ENCODE measurements at regions not wholly inside any gene's neighbourhood (a gene's known extent, or its start where the extent isn't known, plus 50 kb on each side); places are given as distances from the start of the nearest gene placed in this dataset.

DNA sequence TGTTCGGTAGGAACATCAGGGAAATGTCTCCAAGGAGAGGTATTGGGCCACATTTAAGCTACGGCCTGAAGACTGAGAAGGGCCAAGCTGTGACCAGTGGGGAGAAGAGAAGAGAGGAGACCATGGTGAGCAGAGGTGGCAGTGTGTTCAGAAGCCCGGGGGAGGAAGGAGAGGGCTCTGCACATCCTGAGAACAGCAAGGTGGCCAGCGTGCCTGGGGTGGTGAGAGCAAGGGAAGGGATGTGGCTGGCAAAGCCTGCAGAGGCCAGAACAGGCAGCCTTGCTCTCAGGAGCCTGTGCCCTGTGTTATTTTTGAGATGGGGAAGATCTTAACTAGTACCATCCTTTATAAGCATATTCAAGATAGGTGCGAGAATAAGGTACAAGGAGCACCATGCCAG is 933.5 kb upstream of the EEF2KMT start:
- Mint-ChIP-seq H3K4me1 (ENCODE audit: unreplicated experiment) (no peaks in the 10 kb centered on the region), H3K4me3 (no peak overlapping the region), H3K27ac (no peak overlapping the region), H3K9me3 (no peaks in the 10 kb centered on the region), H3K36me3 (no peaks in the 10 kb centered on the region), H3K27me3 (peaks cover 2% of the 10 kb centered on the region)
- DNase-seq (ENCODE audit: extremely low spot score, unreplicated experiment): no peak
- TF ChIP-seq, protein P1, sequence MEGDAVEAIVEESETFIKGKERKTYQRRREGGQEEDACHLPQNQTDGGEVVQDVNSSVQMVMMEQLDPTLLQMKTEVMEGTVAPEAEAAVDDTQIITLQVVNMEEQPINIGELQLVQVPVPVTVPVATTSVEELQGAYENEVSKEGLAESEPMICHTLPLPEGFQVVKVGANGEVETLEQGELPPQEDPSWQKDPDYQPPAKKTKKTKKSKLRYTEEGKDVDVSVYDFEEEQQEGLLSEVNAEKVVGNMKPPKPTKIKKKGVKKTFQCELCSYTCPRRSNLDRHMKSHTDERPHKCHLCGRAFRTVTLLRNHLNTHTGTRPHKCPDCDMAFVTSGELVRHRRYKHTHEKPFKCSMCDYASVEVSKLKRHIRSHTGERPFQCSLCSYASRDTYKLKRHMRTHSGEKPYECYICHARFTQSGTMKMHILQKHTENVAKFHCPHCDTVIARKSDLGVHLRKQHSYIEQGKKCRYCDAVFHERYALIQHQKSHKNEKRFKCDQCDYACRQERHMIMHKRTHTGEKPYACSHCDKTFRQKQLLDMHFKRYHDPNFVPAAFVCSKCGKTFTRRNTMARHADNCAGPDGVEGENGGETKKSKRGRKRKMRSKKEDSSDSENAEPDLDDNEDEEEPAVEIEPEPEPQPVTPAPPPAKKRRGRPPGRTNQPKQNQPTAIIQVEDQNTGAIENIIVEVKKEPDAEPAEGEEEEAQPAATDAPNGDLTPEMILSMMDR (conservative IDR thresholded peaks at IDR 0.05): no peak

DNA sequence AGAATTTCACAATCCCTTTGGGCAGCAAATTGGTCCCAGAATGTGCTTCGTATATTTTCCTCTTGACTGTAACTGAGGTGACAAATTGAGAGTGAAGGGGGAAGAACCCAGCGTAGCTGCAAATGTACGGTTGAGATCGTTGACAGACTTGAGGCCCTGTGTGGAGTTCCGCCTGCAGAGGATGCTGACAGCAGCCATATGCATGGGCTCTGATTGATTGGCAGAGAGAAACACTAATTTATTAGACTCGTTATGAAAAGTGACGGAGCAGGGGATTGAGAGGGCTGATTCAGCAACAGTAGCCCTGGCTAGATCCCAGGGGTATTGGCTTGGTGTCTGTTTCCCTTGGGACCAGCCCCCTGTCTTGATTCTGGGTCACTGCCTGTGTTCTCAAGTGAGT is 930.1 kb upstream of the EEF2KMT start:
- Mint-ChIP-seq H3K27ac (no peak overlapping the region), H3K27me3 (peaks cover 17% of the 10 kb centered on the region), H3K36me3 (no peaks in the 10 kb centered on the region), H3K4me3 (no peak overlapping the region), H3K9me3 (no peaks in the 10 kb centered on the region), H3K4me1 (ENCODE audit: unreplicated experiment) (no peaks in the 10 kb centered on the region)
- TF ChIP-seq, protein P1 (conservative IDR thresholded peaks at IDR 0.05): no peak
- no peak for DNase-seq (ENCODE audit: extremely low spot score, unreplicated experiment)

DNA sequence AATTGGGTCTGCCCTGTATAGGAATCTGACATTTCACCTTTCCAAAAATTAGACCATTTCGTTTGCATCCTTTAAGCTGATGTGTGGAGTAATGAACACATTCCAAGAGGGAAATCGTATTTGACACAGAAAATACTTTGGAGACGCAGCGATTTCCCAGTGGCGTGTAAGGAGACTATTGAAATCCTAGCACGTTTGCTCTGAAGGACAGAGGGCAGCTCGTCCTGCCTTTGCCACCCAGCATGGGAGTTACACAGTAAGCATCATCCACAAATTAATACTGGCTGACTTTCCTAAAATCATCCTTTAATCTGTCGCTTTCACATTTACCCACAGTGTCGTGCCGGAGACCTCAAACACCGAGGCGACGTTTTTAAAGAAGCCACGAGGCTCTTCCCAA is 925.9 kb upstream of the EEF2KMT start:
- Mint-ChIP-seq H3K27me3 (peaks cover 49% of the 10 kb centered on the region), H3K27ac (no peak overlapping the region), H3K4me1 (ENCODE audit: unreplicated experiment) (no peaks in the 10 kb centered on the region), H3K36me3 (no peaks in the 10 kb centered on the region), H3K9me3 (no peaks in the 10 kb centered on the region), H3K4me3 (no peak overlapping the region)
- DNase-seq (ENCODE audit: extremely low spot score, unreplicated experiment): no peak
- TF ChIP-seq, protein P1 (conservative IDR thresholded peaks at IDR 0.05): no peak

DNA sequence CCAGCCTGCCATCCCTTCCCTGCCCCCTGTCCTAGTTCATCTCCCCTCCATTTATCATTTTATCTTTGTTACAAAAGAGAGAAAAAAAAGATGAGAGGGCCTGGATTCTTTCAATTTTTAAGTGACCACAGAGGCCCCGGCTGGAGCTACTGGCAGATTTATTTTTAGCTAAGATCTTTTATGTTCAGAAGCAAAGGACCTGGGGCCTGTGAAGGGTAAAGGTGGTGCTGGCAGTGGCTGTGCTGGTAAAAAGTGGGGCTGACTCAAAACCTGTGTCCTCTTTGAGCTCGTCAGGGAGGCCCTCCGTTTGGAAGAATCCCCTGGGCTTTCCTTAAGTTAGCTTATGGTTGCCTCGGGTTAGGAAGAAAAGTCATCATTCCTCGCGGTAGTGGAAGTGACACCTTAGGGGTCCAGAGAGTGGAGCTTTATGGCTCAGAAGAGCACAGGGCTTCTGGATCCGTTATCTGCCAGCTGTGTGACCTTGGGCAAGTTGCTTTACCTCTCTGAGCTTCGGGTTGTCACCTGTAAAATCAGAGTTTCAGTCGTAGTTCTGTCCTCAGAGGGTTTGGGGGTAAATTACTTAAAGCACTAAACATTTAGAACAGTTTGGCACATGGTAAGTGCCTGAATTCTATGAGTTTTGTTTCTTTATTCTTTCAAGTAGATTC is 923.8 kb upstream of the EEF2KMT start:
- no peaks in the 10 kb centered on the region for H3K9me3 Mint-ChIP-seq
- no peaks in the 10 kb centered on the region for H3K36me3 Mint-ChIP-seq
- peaks cover 68% of the 10 kb centered on the region for H3K27me3 Mint-ChIP-seq
- DNase-seq (ENCODE audit: extremely low spot score, unreplicated experiment): no peak
- TF ChIP-seq, protein P1 (conservative IDR thresholded peaks at IDR 0.05): no peak
- H3K27ac Mint-ChIP-seq: no peak overlapping the region
- no peaks in the 10 kb centered on the region for H3K4me1 Mint-ChIP-seq (ENCODE audit: unreplicated experiment)
- H3K4me3 Mint-ChIP-seq: peak overlapping the region; percentile 85

DNA sequence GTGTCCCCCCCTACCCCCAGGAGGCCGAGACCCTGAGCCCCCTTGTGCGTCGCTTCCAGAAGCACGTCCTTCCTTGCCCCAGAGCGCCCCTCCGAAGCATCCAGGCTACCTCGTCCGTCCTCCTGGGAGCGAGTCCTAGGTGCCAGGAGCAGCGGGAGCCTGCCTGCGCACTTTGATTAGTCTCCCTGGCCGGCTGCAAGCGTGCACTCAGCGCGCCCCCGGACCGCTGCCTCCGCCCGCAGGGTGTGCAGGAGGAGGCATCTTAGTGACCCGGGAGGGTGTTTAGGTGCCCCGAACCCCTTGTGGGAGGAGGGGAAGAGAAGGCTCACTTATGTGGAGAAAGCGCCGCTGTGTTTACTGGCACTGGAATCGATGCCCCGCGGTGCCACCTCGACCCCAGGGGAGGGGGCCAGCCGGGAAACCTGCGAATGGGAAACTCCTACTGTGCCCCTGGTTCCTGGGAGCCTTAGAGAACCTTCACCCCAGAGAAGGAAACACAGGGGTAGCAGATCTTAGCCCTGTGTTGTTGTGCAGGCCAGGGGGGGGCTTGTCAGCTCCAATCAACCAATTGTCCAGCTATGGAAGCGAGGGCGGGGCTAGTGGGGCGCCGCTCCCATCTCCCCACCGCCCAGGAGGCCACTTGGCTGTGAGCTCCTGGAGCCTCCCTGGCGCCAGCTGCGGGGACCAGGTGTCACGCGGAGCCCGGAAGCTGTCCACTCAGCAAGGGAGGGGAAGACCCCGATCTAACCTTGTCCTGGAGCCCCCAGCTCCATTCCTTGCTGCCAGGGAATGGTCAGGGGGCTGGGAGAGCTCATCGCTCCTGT is 922.8 kb upstream of the EEF2KMT start:
- Mint-ChIP-seq H3K27ac (no peak overlapping the region), H3K4me1 (ENCODE audit: unreplicated experiment) (no peaks in the 10 kb centered on the region), H3K9me3 (no peaks in the 10 kb centered on the region), H3K36me3 (no peaks in the 10 kb centered on the region), H3K4me3 (peak overlapping the region; percentile 85), H3K27me3 (peaks cover 79% of the 10 kb centered on the region)
- TF ChIP-seq, protein P1 (conservative IDR thresholded peaks at IDR 0.05): no peak
- DNase-seq (ENCODE audit: extremely low spot score, unreplicated experiment): no peak
